GM12878 (cell line): ENCODE measurements at regions not wholly inside any gene's neighbourhood (a gene's known extent, or its start where the extent isn't known, plus 50 kb on each side); places are given as distances from the start of the nearest gene placed in this dataset.

Experiments used
- IKZF1 ChIP-seq: fragments of 450-650 bp; conservative IDR thresholded peaks from 2 replicates; pipeline ENCODE4 v1.6.1; 2017; ENCODE audit warnings: antibody characterized with exemption, mild to moderate bottlenecking
- SUZ12 ChIP-seq: fragments of 200-600 bp; sonication (generic); IDR thresholded peaks from one replicate; pipeline ENCODE4 v1.6.1; 2018; ENCODE audit warnings: antibody characterized with exemption, mild to moderate bottlenecking; ENCODE audit not compliant: unreplicated experiment
- TF ChIP-seq, protein P1 (sequence below), 3 experiments: IDR thresholded peaks in 2 of 3; conservative IDR thresholded peaks in 1 of 3; 2 replicates each; pipeline ENCODE4 v1.5.1; 2011; ENCODE audit warnings: low read depth in 3 of 3, low read length in 3 of 3, mild to moderate bottlenecking in 3 of 3, control low read depth in 2 of 3, moderate library complexity in 2 of 3, inconsistent platforms in 1 of 3, mixed read lengths in 1 of 3; ENCODE audit not compliant: control insufficient read depth in 2 of 3, insufficient read depth in 1 of 3; ENCODE audit errors: extremely low read depth in 1 of 3

DNA sequence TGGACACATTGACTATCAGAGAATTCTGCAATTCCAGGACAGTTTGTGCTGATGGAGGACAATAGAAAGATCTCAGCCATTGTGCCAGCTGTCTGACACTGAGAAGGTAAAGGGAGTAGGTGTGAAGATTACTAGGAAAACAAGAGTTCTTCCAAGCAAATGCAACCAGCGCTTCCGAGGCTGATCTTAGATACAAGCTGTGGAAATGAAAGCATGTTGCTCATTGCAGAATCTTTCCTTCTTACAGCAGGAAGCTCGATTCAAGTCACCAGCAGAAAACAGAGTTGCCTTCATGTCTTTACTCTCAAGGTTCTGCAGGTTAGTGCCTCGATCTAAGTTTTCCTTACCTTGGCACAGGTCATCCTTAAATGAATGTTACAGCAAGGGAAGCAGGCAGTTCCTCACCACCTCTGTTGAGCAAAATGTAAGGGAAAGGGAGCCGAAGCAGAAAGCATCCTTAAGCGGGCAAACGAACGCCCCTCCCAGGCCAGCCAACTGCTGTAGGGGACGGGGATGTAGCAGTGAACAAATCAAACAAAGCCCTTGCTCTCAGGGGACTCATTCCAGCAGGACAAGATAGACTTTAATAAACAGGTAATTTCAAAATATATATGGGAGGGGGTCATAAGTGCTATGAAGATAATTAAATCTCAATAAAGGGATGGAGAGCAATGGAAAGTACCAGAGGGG, 54.3 kb downstream of the MARCHF4 start:
- TF ChIP-seq IKZF1 (no peak), SUZ12 (no peak)
- TF ChIP-seq, protein P1, sequence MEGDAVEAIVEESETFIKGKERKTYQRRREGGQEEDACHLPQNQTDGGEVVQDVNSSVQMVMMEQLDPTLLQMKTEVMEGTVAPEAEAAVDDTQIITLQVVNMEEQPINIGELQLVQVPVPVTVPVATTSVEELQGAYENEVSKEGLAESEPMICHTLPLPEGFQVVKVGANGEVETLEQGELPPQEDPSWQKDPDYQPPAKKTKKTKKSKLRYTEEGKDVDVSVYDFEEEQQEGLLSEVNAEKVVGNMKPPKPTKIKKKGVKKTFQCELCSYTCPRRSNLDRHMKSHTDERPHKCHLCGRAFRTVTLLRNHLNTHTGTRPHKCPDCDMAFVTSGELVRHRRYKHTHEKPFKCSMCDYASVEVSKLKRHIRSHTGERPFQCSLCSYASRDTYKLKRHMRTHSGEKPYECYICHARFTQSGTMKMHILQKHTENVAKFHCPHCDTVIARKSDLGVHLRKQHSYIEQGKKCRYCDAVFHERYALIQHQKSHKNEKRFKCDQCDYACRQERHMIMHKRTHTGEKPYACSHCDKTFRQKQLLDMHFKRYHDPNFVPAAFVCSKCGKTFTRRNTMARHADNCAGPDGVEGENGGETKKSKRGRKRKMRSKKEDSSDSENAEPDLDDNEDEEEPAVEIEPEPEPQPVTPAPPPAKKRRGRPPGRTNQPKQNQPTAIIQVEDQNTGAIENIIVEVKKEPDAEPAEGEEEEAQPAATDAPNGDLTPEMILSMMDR (IDR thresholded peaks at IDR 0.05 in 2 of 3, conservative IDR thresholded peaks at IDR 0.05 in 1 of 3; ENCODE audit: control insufficient read depth in 2 of 3, extremely low read depth in 1 of 3, insufficient read depth in 1 of 3, low read depth in 3 of 3, low read length in 3 of 3): no peak
